GM13977 (cell line): ENCODE measurements at regions not wholly inside any gene's neighbourhood (a gene's known extent, or its start where the extent isn't known, plus 50 kb on each side); places are given as distances from the start of the nearest gene placed in this dataset.

Experiments
- DNase-seq: peaks from one replicate; pipeline ENCODE4 v3.0.0; 2012; ENCODE audit warnings: low spot score
- in situ Hi-C: fragments of 300-500 bp; cut with MboI; formaldehyde crosslinking; loops from one replicate; pipeline ENCODE4 v1.12.0; 2022; ENCODE audit warnings: low sequenced_read_pairs, low pct_unique_long_range_greater_than_20kb, mixed read lengths, inconsistent platforms; ENCODE audit not compliant: unreplicated experiment
- TF ChIP-seq, protein P1 (sequence below): IDR thresholded peaks from 2 replicates; pipeline ENCODE4 v1.5.1; 2012; ENCODE audit warnings: mild to moderate bottlenecking, control low read depth; ENCODE audit not compliant: insufficient read depth; ENCODE audit errors: extremely low read depth, missing control alignments

DNA sequence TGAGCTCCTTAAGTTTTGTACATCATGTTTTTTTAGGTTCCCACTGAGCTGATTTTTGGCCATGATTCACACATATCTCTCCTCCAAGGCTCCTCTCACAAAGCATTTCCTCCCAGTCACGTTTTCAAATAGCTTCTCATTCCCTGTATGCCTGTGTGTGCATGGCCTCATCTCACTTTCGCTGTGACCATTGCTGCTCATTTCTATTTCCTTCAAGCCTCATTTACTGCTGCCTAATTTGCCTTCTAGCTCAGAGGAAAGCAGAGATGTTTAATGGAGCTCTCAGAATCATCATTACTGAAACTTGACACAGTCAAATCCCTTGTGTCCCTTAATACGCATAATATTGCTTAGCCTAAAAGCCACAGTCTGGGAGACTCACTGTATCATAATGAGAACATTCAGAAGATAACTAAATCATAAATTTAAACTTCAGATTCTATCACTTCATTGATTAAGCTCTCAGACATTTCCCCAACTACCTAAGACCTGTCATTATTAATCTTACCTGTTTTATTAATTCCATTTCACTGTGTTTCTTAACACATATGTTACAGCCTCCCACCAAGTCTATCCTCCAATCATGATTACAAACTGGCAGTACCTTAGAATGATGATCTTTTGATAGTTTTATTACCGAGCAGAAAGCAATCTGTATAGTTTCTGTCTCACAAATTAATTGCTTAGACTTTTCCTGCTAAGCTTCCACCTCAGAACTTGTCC, 278.3 kb upstream of the PTGER4 start:
- TF ChIP-seq, protein P1, sequence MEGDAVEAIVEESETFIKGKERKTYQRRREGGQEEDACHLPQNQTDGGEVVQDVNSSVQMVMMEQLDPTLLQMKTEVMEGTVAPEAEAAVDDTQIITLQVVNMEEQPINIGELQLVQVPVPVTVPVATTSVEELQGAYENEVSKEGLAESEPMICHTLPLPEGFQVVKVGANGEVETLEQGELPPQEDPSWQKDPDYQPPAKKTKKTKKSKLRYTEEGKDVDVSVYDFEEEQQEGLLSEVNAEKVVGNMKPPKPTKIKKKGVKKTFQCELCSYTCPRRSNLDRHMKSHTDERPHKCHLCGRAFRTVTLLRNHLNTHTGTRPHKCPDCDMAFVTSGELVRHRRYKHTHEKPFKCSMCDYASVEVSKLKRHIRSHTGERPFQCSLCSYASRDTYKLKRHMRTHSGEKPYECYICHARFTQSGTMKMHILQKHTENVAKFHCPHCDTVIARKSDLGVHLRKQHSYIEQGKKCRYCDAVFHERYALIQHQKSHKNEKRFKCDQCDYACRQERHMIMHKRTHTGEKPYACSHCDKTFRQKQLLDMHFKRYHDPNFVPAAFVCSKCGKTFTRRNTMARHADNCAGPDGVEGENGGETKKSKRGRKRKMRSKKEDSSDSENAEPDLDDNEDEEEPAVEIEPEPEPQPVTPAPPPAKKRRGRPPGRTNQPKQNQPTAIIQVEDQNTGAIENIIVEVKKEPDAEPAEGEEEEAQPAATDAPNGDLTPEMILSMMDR: no peak
- in situ Hi-C loops: no loop called here
- DNase-seq: no peak

DNA sequence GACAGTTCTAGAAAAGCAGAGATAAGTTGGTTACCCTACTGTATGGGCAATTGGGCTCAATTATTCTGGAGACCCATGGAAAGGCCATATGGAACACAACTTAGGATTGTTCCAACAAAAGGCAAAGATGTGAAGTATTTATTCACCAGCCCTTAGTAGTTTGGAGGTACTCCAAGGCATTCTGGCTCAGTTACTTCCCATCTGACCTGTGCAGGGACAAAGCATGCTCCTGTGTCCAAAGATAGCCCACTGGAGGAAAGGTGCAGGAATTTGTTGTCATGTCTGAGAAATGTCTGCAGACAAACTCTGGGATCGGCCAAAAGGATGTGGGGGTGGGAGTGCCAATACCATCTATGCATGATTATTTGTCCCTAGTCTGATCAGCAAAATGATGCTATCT, 279.5 kb upstream of the PTGER4 start:
- in situ Hi-C loops: no loop called here
- TF ChIP-seq, protein P1: no peak
- no peak for DNase-seq

DNA sequence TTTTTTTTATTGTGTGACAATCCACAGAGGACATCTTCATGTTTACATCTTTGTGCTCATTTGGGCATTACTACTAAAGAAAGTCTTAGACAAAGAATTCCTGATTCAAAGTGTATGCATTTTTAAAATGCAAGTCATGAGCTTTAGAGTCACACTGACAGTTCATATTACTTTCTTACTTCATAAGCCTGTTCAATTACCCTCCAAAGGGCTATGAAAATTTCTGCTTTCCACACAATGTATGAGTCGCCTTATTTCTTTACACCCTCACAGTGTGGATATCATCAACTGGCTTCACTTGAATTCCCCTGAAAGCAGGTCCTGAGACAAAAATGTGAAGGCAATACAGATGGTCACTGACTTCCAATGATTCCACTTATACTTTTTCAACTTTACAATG, 280.4 kb upstream of the PTGER4 start:
- TF ChIP-seq, protein P1: no peak
- DNase-seq: no peak
- in situ Hi-C loops: no loop called here

DNA sequence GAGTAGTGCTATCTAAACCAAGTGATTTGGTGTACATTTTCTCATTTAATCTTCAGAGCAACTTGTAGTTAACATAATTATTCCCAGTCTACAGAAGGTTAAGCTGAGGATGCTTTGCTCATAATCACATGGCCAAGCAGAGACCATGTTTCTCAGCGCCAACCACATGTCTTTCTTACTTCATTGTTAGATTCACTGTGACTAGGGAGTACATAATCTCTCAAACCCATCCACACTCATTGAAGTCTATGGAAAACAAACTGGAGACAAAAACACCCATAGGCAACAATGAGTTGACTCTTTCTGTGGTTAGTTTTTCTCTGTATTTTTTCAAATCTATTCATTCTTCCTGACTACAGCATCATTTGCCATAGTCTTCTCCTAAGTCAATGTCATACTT, 281.7 kb upstream of the PTGER4 start:
- no peak for DNase-seq
- TF ChIP-seq, protein P1: no peak
- in situ Hi-C loops: no loop called here

DNA sequence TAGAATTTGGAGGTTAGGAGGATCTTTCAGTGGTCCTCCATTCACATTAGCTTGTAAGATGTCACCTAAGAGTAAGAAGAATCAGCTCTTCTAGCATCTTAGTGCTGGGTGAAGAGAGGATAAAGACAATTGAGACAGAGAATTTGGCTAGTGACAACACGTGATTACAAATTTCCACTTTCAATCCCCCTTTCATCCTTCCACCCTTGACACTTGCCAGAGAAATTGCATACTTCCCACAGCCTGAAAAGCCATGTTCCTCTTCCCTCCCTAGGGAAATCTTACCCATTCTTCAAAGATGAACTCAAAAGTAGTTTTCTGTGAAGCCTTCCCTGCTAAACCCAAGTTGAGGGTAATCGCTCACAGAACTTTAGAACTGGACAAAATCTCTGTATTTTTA, 282.6 kb upstream of the PTGER4 start:
- DNase-seq: no peak
- TF ChIP-seq, protein P1: no peak
- in situ Hi-C loops: no loop called here

DNA sequence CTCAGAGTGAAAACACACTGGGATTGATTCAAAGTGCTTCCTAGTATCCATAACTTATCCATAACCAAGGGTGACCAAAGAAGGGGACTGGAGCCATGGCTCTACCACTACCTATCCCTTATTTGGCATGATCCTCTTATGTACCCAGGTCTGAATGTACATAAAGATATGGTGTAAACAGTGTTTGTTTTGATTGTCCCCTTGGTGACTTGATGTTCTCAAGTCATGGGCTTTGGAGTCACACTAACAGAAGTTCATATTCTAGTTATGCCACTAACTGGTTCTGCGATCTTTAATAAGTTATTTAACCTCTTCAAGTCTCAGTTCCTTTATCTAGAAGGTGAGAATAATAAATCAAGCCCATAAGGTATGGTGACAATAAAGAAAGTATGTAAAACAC, 283.4 kb upstream of the PTGER4 start:
- in situ Hi-C loops: no loop called here

More for the DNA sequence above, 283.4 kb upstream of the PTGER4 start:
- TF ChIP-seq, protein P1: no peak
- no peak for DNase-seq
